CD4-positive, alpha-beta T cell (primary cell): ENCODE measurements at regions not wholly inside any gene's neighbourhood (a gene's known extent, or its start where the extent isn't known, plus 50 kb on each side); places are given as distances from the start of the nearest gene placed in this dataset.

Experiments used
- ATAC-seq: fragments of 200-7000 bp; cut with Tn5 transposase; one replicate; pipeline ENCODE4 v1.10.0; 2022; ENCODE audit warnings: mild to moderate bottlenecking; ENCODE audit not compliant: poor library complexity
- CTCF ChIA-PET: fragments of 350-600 bp; sonication (Branson Sonifier 250); formaldehyde crosslinking; loops from one replicate; lab custom pipeline; 2021; ENCODE audit warnings: antibody characterized with exemption, inconsistent platforms; lab: Charles Lee
- POLR2A ChIA-PET: fragments of 350-600 bp; sonication (Branson Sonifier 250); formaldehyde crosslinking; loops from one replicate; lab custom pipeline; 2021; ENCODE audit warnings: antibody characterized with exemption, inconsistent platforms; lab: Charles Lee
- DNase-seq, 14 experiments: peaks; one replicate each; pipeline ENCODE4 v3.0.0-alpha.2; 2013 to 2020; ENCODE audit warnings: mixed read lengths in 2 of 14
- H3K27ac ChIP-seq, 2 donors: one replicate each; pipeline versions ENCODE4 v1.5.1 to v1.7.0; 2013; ENCODE audit warnings: low read length in 2 of 2, low read depth in 1 of 2, mild to moderate bottlenecking in 1 of 2
- H3K27me3 ChIP-seq, 2 experiments: 1 replicate in 1 of 2; 2 replicates in 1 of 2; pipeline versions ENCODE4 v1.6.1 to v1.7.0; 2013; ENCODE audit warnings: low read length in 2 of 2, control low read depth in 1 of 2, mild to moderate bottlenecking in 1 of 2, moderate library complexity in 1 of 2; ENCODE audit not compliant: insufficient read depth in 2 of 2, control insufficient read depth in 1 of 2
- H3K36me3 ChIP-seq: one replicate; pipeline ENCODE4 v1.6.1; 2013; ENCODE audit warnings: low read length, control low read depth; ENCODE audit not compliant: insufficient read depth
- H3K4me1 ChIP-seq: one replicate; pipeline ENCODE4 v1.6.1; 2013; ENCODE audit warnings: low read length, control low read depth; ENCODE audit not compliant: insufficient read depth
- H3K4me3 ChIP-seq: one replicate; pipeline ENCODE4 v1.5.1; 2013; ENCODE audit warnings: mild to moderate bottlenecking, low read length, moderate library complexity
- H3K9me3 ChIP-seq, 2 experiments: 1 replicate in 1 of 2; 2 replicates in 1 of 2; pipeline versions ENCODE4 v1.6.1 to v1.7.0; 2013; ENCODE audit warnings: low read length in 2 of 2, mild to moderate bottlenecking in 2 of 2, control low read depth in 1 of 2, moderate library complexity in 1 of 2; ENCODE audit not compliant: control insufficient read depth in 1 of 2, insufficient read depth in 1 of 2
- H3K27ac Mint-ChIP-seq: one replicate; pipeline ENCODE4 v1.8.0; 2020; ENCODE audit warnings: mixed read lengths
- H3K27me3 Mint-ChIP-seq: one replicate; pipeline ENCODE4 v1.8.0; 2021; ENCODE audit warnings: mixed read lengths
- H3K36me3 Mint-ChIP-seq: one replicate; pipeline ENCODE4 v1.8.0; 2021; ENCODE audit warnings: low read depth, mixed read lengths
- H3K4me1 Mint-ChIP-seq: one replicate; pipeline ENCODE4 v1.8.0; 2021; ENCODE audit warnings: low read depth, mixed read lengths
- H3K4me3 Mint-ChIP-seq: one replicate; pipeline ENCODE4 v1.8.0; 2020; ENCODE audit warnings: mild to moderate bottlenecking, mixed read lengths
- H3K9me3 Mint-ChIP-seq: one replicate; pipeline ENCODE4 v1.8.0; 2020; ENCODE audit warnings: mixed read lengths
- CTCF ChIP-seq: fragments of 200-600 bp; IDR thresholded peaks from one replicate; pipeline ENCODE4 v1.8.0; 2022; ENCODE audit warnings: antibody characterized with exemption, mild to moderate bottlenecking
- intact Hi-C, 2 experiments: fragments of 100-400 bp; cut with DNase I in 1 of 2; cut with micrococcal nuclease in 1 of 2; formaldehyde crosslinking; loops; one replicate each; pipeline versions ENCODE4 v1.15.1 to v1.9.0; 2023 to 2025; cut with DNase I, micrococcal nuclease

- H3K9me3 Mint-ChIP-seq = no peaks in the 10 kb centered on the region
Measured at GRCh38 chr9:87305151-87305550, 192.5 kb upstream of the DAPK1 start.

GRCh38 chr9:87306006-87306405, 191.7 kb upstream of the DAPK1 start:
- CTCF ChIA-PET = no interaction called here

More at GRCh38 chr9:87305151-87305550, 192.5 kb upstream of the DAPK1 start:
- H3K4me1 ChIP-seq = no peaks in the 10 kb centered on the region
- H3K4me3 ChIP-seq = no peak overlapping the region
- Mint-ChIP-seq H3K4me3 (no peak overlapping the region), H3K4me1 (no peaks in the 10 kb centered on the region), H3K27ac (no peak overlapping the region), H3K36me3 (no peaks in the 10 kb centered on the region), H3K27me3 (peaks cover 29% of the 10 kb centered on the region)
- no peaks in the 10 kb centered on the region for H3K9me3 ChIP-seq
- TF ChIP-seq CTCF = no peak
- POLR2A ChIA-PET = no interaction called here
- peaks cover 0 to 5% of the 10 kb centered on the region in 2 experiments for H3K27me3 ChIP-seq
- H3K36me3 ChIP-seq = no peaks in the 10 kb centered on the region
- no peak overlapping the region for H3K27ac ChIP-seq
- intact Hi-C loops = no loop called here
- DNase-seq (no peak), ATAC-seq (no peak)
- CTCF ChIA-PET = no interaction called here

DNA sequence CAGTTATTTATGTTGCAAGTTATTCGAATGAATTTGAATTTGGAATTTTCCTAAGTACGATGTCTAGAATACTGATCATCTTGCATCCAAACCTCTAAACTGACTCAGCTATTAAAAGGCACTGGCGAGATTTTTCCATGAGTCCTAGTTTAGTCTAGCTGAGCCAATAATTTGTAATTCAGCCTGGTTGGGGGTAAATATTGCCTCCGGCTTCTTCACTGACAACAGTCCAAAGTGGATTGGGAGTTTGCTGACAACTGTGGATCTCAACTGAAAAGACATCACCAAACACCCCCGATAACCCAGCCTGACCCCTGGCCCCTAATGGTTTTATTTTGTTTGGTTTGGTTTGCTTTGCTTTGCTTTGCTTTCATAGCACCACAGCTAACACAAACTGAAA, 189.8 kb upstream of the DAPK1 start:
- no peaks in the 10 kb centered on the region for H3K9me3 Mint-ChIP-seq
- Histone ChIP-seq H3K27ac (no peak overlapping the region), H3K27me3 (no peaks in the 10 kb centered on the region), H3K4me3 (no peak overlapping the region), H3K36me3 (no peaks in the 10 kb centered on the region), H3K4me1 (no peaks in the 10 kb centered on the region), H3K9me3 (no peaks in the 10 kb centered on the region)
- DNase-seq (no peak), ATAC-seq (no peak)
- H3K4me3 Mint-ChIP-seq = no peak overlapping the region
- ChIA-PET CTCF (no interaction called here), POLR2A (no interaction called here)
- H3K27me3 Mint-ChIP-seq = peaks cover 19% of the 10 kb centered on the region
- no peak for TF ChIP-seq CTCF
- H3K27ac Mint-ChIP-seq = no peak overlapping the region
- no peaks in the 10 kb centered on the region for H3K4me1 Mint-ChIP-seq
- intact Hi-C loops = no loop called here
- no peaks in the 10 kb centered on the region for H3K36me3 Mint-ChIP-seq

More at GRCh38 chr9:87306006-87306405, 191.7 kb upstream of the DAPK1 start:
- no peak for ATAC-seq
- intact Hi-C loops = no loop called here
- H3K36me3 Mint-ChIP-seq = no peaks in the 10 kb centered on the region
- Histone ChIP-seq H3K9me3 (no peaks in the 10 kb centered on the region), H3K27ac (no peak overlapping the region), H3K36me3 (no peaks in the 10 kb centered on the region), H3K4me3 (no peak overlapping the region), H3K4me1 (no peaks in the 10 kb centered on the region), H3K27me3 (peaks cover 0 to 5% of the 10 kb centered on the region in 2 experiments)
- H3K9me3 Mint-ChIP-seq = no peaks in the 10 kb centered on the region
- TF ChIP-seq CTCF = no peak
- no peak for DNase-seq
- no peak overlapping the region for H3K4me3 Mint-ChIP-seq
- POLR2A ChIA-PET = no interaction called here
- peaks cover 29% of the 10 kb centered on the region for H3K27me3 Mint-ChIP-seq
- H3K27ac Mint-ChIP-seq = no peak overlapping the region
- no peaks in the 10 kb centered on the region for H3K4me1 Mint-ChIP-seq
